Epithelial cell of proximal tubule (primary cell): ENCODE measurements at regions not wholly inside any gene's neighbourhood (a gene's known extent, or its start where the extent isn't known, plus 50 kb on each side); places are given as distances from the start of the nearest gene placed in this dataset.

ENCODE experiments used
- DNase-seq: peaks from one replicate; pipeline ENCODE4 v3.0.0-alpha.2; 2011; ENCODE audit warnings: low read depth
- H3K4me3 ChIP-seq: 2 replicates; pipeline ENCODE4 v1.5.1; 2011; ENCODE audit warnings: low read depth, mild to moderate bottlenecking, low read length
- CTCF ChIP-seq: conservative IDR thresholded peaks from 2 replicates; pipeline ENCODE4 v1.5.1; 2012; ENCODE audit warnings: low read depth, mild to moderate bottlenecking, low read length

GRCh38 chr2:12935222-12935621, 218.5 kb downstream of the TRIB2 start:
- no peak for DNase-seq
- TF ChIP-seq CTCF: no peak

DNA sequence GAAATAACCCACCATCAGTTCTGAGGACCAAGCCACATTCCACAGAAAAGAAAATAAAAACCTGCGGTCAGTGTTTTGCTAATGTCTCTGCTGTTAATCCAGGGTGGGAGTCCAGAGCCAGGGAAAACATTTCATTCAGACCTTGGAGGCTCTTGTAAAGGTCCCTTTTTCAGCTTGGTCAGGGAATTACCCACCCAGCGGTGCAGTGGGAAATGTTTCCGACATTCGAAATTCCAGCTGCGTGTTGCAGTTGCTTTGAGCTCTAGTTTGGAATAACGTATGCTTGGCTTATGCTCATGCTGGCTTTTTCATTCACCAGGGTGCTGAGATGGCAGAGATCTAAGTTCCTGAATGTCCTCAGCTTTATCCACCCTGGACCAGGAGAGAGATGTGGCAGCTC, 219.1 kb downstream of the TRIB2 start:
- no peak for TF ChIP-seq CTCF
- DNase-seq: no peak
- H3K4me3 ChIP-seq: no peak overlapping the region

More at GRCh38 chr2:12935222-12935621, 218.5 kb downstream of the TRIB2 start:
- H3K4me3 ChIP-seq: no peak overlapping the region

- TF ChIP-seq CTCF: no peak
- DNase-seq: no peak
- no peak overlapping the region for H3K4me3 ChIP-seq
Observed at GRCh38 chr2:12941203-12941602, 224.5 kb downstream of the TRIB2 start.

DNA sequence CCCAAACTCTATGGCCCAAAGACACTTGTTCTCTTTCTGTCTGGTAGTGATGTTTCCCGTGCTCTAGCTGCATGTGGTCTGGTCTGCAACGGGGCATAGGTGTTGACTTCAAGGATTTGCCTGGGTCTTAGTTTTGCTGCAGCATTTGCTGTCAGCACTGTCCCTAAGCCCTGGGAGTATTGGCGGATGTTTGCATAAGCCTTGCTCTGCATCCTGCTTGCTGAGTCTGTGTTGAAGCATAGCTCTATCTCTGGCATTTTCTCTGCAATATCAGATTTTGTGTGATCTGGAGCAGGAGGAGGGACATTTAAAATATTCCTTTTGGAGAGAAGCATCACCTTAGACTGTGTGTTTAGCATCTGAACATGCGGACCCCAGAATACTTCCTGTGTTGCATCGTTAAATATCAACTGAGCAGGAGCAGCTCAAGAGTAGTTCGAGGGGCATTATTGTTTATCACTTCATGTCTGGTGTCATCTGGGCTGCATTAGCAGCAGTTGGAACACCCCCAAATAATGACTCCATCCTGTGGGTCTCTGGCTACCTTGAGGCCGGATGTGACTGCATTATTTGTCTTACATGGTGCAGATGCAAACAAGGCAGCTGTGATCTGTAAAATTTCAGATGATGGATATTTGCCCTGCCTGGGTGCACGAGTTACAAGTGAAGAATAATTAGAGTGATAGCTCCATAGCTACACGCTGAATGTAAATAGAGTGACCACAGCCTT, 231.7 kb downstream of the TRIB2 start:
- no peak overlapping the region for H3K4me3 ChIP-seq
- TF ChIP-seq CTCF: no peak
- no peak for DNase-seq

DNA sequence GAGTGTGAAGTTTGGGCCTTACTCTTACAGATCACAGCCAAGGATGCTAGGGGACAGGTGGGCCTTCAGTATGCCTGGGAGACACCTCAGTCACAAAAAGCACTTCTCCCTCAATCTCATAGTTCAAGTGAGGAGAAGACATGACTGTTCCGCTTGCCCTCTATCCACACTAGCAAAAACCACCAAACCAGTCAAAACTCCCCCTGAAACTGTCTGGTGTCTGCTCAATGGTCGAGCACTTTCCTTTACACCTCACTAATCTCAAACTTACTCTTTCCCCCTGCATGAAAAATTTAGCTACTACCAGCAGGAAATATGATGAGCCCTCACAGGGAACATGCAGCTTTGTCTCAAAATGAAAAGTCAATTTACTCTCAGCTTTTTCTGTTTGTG, 232.2 kb downstream of the TRIB2 start:
- no peak for TF ChIP-seq CTCF
- no peak overlapping the region for H3K4me3 ChIP-seq
- DNase-seq: no peak

DNA sequence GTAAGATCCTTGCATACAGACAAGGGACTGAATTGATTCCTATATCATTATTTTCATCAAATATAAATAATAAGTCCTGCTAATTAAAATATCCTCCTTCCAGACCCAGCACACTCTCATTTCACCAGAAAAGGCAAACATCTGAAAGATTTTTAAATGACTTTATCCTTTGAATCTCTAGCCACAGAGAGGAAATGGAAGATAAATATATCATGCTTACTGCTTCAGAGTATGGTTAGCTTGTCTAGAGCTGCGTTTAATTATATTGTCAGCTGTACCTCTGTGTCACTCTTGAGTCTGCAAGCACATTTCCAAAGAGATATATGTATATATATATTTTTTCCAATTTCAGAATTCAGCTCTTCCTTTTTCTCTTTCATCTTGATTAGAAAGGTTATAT, 232.7 kb downstream of the TRIB2 start:
- TF ChIP-seq CTCF: no peak
- H3K4me3 ChIP-seq: no peak overlapping the region
- DNase-seq: no peak

- no peak overlapping the region for H3K4me3 ChIP-seq
- TF ChIP-seq CTCF: no peak
Observed at GRCh38 chr2:12950174-12950573, 233.4 kb downstream of the TRIB2 start.

More at GRCh38 chr2:12950174-12950573, 233.4 kb downstream of the TRIB2 start:
- DNase-seq: no peak
